SJCRH30 (cell line): ENCODE measurements at regions not wholly inside any gene's neighbourhood (a gene's known extent, or its start where the extent isn't known, plus 50 kb on each side); places are given as distances from the start of the nearest gene placed in this dataset.

Experiments
- DNase-seq, 2 experiments: peaks; one replicate each; pipeline ENCODE4 v3.0.0-alpha.2; 2015 to 2020
- H3K27ac ChIP-seq: fragments of 250-450 bp; sonication (Bioruptor Pico); 2 replicates; pipeline ENCODE4 v1.5.1; 2020; ENCODE audit warnings: mild to moderate bottlenecking, moderate library complexity
- H3K27me3 ChIP-seq: fragments of 250-450 bp; sonication (Bioruptor Pico); 2 replicates; pipeline ENCODE4 v1.5.1; 2020; ENCODE audit warnings: mild to moderate bottlenecking, moderate library complexity
- H3K36me3 ChIP-seq: fragments of 250-450 bp; sonication (Bioruptor Pico); 2 replicates; pipeline ENCODE4 v1.5.1; 2020; ENCODE audit warnings: mild to moderate bottlenecking, moderate library complexity
- H3K4me1 ChIP-seq: fragments of 250-450 bp; sonication (Bioruptor Pico); 2 replicates; pipeline ENCODE4 v1.5.1; 2020; ENCODE audit warnings: mild to moderate bottlenecking, moderate library complexity
- H3K4me3 ChIP-seq: fragments of 250-450 bp; sonication (Bioruptor Pico); 2 replicates; pipeline ENCODE4 v1.5.1; 2020; ENCODE audit warnings: mild to moderate bottlenecking, moderate library complexity
- H3K9me3 ChIP-seq: fragments of 250-450 bp; sonication (Bioruptor Pico); replicated peaks from 2 replicates; pipeline ENCODE4 v1.5.1; 2020; ENCODE audit warnings: mild to moderate bottlenecking, moderate library complexity

DNA sequence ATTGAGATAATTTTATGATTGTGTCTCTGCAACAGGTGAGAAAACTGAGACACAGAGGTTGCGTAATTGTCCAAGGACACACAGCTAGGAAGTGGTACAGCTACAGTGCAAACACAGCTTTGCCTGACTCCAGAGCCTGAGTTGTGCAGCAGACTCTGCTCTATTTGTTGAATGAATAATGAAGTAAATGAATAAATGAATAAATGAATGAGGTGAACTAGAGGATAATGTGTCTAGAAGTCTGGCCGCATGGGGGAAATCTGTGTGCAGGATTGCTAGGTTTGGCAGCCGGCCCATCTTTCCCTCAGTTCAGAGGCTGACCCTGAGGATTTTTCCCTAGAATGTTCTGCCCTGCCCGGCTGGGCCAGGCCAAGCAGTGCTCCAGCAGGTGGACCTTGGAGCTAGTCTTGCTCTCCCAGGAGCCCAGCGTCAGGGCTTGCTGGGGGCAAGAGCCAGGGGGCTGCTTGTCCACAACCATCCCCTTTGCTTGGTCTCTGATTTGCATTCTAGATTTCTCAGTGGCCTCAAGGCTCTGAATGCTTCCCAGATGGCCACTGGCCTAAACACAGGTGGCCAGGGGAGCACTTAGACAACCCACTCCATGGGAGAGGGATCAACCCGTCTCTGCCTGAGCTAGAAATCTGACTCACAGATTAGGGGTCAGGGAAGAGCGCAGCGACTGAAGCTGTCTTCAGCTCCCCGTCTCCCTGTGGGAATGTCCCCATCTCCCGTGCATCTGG lies 225.2 kb downstream of the C12orf75 start:
- Histone ChIP-seq H3K27me3 (no peaks in the 10 kb centered on the region), H3K27ac (no peak overlapping the region), H3K9me3 (no peaks in the 10 kb centered on the region), H3K4me3 (no peak overlapping the region), H3K4me1 (no peaks in the 10 kb centered on the region), H3K36me3 (no peaks in the 10 kb centered on the region)
- no peak for DNase-seq

DNA sequence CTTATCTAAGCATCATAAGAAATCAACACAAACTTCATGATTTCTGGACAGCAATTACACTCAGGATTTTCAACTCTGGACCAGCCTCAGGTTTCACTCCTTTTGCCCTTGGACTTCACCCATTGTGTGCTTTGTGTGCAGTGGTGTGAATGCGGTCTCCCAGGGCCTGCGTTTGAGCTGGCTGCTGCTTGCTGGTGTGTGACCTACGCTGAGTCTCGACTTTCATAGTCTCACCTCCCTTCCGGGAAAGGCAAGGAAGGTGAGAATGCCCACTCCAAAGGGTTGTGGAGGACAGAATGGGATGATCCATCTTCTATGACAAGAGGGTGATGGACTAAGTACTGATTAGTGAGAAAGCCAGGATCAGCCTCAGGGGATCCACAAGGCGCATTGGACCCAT lies 228.8 kb downstream of the C12orf75 start:
- H3K4me3 ChIP-seq = no peak overlapping the region
- DNase-seq = no peak
- H3K27ac ChIP-seq = no peak overlapping the region
- no peaks in the 10 kb centered on the region for H3K9me3 ChIP-seq
- peaks cover 12% of the 10 kb centered on the region for H3K4me1 ChIP-seq
- no peaks in the 10 kb centered on the region for H3K36me3 ChIP-seq
- H3K27me3 ChIP-seq = no peaks in the 10 kb centered on the region

DNA sequence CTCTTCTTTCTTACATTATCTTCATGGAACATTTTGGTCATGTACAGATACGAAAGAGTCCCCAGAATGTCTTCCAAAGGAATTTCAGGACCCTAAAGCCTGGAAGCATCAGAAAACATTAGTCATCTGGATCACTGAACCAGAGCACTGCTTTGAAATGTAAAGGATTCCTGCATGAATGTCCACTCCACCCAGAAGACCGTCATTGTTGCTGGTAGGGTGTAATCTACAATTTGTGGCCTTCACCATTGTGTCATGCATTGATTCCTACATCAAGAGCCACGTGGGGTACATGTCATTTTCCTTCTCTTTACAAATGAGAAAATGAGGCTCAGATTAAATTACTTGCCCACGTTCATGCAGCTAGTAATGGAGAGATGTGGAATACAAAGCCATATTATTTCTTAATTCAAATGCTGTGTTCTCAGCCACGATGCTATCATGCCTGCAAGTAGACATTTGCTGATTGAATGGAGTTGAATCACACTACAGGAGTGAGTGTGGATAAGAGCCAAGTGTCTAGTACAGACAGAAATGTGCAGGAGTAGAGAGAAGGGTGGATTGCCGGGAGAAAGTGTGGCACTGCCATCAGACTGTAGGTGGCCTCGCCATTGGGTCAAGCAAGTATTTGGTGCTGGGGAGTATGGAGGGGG lies 231.2 kb downstream of the C12orf75 start:
- no peak for DNase-seq
- H3K27ac ChIP-seq = peak overlapping the region; percentile 78
- peaks cover 12% of the 10 kb centered on the region for H3K4me1 ChIP-seq
- no peaks in the 10 kb centered on the region for H3K9me3 ChIP-seq
- peak overlapping the region; percentile 56 for H3K4me3 ChIP-seq
- no peaks in the 10 kb centered on the region for H3K27me3 ChIP-seq
- H3K36me3 ChIP-seq = no peaks in the 10 kb centered on the region

DNA sequence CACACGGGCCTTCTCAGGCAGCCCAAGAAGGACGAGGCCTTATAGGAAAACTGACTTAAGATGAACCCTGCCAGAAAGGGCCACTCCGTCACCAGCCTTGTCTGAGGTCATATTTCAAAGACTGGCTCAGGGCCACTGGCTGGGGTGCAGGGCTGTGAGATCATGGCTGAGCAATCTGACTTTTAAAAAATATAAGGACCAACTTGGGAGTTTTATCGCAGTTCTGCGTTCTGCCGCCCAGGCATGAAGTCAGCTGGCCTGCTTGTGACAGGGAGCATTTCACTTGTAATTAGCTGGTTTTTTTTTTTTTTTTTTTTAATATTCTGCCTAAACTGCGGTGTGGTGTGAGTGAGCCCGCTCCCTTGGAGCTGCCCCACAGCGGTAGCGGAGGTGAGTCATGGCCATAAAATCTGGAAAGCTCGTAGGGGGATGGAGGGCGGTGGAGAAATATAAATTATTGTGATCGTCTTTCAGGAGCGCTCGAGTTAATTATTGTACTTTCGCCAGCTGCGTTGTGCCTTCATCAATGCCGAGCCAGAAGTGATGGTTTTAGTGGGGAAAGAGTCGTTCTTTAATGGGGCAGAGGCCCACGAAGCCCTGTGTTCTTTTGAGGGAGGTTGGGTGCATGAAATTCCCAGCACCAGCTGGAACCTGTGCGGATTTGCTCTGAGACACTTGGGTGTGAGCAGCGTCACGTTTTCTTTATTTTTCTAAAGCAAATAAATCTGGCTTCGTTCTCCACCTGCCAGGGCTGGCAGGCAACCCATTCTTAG lies 231.9 kb downstream of the C12orf75 start:
- peak overlapping the region; percentile 78 for H3K27ac ChIP-seq
- no peaks in the 10 kb centered on the region for H3K9me3 ChIP-seq
- peak; percentile 59 to 76 for DNase-seq

DNA sequence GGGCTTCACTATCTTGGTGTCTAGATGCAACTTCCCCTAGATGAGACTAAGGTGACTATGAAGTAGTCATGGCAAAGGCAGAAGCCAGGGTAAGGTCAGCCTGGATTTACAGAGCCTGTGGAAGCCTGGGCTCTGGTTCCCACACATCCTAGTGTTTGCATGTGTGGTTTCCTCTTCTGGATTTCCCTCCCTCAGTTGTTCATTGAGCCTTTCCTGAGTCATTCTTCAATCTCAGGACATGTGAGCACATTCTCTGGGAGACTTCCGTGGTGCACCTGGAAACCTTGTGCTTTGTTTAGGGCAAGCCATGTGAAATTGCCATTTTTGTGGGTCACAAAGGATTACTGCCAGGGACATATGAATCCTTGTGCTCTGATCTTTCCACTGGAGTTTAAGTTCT lies 236.6 kb downstream of the C12orf75 start:
- Histone ChIP-seq H3K4me1 (peaks cover 4% of the 10 kb centered on the region), H3K4me3 (no peak overlapping the region), H3K9me3 (no peaks in the 10 kb centered on the region), H3K27me3 (no peaks in the 10 kb centered on the region), H3K27ac (no peak overlapping the region), H3K36me3 (no peaks in the 10 kb centered on the region)
- DNase-seq = no peak

More for the DNA sequence above, 231.9 kb downstream of the C12orf75 start:
- Histone ChIP-seq H3K27me3 (no peaks in the 10 kb centered on the region), H3K4me3 (peak overlapping the region; percentile 56), H3K36me3 (no peaks in the 10 kb centered on the region), H3K4me1 (peaks cover 12% of the 10 kb centered on the region)

DNA sequence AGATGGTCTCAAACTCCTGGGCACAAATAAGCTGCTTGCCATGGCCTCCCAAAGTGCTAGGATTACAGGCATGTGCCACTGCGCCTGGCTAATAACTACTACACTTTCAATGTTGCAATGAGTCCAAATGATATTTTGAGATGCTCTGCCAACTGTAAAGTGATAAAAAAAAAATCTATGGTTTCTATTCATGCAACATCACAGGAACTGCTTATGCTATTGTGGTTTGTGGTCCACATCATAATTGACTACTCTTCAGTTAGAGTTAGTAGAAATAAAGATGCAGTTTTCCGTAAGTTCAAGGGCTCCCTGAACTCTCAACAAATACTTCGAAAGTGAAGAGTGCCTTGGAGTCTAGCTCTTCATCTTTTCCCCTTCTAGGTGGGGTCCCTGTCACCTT lies 239.4 kb downstream of the C12orf75 start:
- Histone ChIP-seq H3K36me3 (no peaks in the 10 kb centered on the region), H3K4me1 (no peaks in the 10 kb centered on the region), H3K4me3 (no peak overlapping the region), H3K27ac (no peak overlapping the region), H3K9me3 (no peaks in the 10 kb centered on the region), H3K27me3 (no peaks in the 10 kb centered on the region)
- DNase-seq = no peak

DNA sequence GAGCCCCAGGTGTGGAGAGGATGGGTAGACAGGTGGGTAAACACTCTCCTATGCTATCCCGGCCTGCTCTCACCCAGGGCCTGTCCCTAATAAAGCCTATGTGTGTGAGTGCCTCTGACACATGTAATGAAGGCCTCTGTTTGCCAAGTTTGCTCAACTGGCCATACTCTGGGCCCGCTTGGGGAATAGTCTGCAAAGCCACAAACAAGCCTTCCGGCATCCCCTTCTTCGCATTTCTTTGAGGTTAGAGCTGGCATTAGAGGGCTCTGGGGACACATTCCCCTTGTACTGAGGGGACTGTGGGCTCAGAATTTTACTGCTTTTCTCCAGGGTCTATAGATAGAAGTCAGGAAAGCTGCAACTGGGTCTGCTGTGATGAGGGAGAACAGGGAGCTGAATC lies 240.5 kb downstream of the C12orf75 start:
- Histone ChIP-seq H3K27me3 (no peaks in the 10 kb centered on the region), H3K4me3 (no peak overlapping the region), H3K9me3 (no peaks in the 10 kb centered on the region), H3K27ac (no peak overlapping the region), H3K4me1 (no peaks in the 10 kb centered on the region), H3K36me3 (no peaks in the 10 kb centered on the region)
- no peak for DNase-seq

DNA sequence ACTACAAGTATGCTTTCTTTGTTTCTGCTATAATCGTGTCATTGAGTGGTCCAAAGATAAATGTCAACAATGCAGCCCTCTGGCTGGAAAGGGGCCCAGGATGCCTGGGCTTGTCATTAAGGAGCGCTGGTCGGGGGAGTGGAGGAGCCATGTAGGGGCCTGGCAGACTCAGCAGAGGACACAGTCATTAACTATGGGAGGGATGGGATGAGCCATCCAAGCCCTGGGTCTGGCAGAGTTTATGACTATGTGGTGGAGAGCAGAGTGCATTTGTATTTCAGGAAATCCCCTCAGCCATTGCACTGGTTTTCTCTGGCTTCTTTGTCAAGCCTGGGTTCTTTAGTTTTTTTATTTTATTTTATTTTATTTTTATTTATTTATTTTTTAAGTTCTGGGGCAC lies 243.1 kb downstream of the C12orf75 start:
- no peak for DNase-seq

DNA sequence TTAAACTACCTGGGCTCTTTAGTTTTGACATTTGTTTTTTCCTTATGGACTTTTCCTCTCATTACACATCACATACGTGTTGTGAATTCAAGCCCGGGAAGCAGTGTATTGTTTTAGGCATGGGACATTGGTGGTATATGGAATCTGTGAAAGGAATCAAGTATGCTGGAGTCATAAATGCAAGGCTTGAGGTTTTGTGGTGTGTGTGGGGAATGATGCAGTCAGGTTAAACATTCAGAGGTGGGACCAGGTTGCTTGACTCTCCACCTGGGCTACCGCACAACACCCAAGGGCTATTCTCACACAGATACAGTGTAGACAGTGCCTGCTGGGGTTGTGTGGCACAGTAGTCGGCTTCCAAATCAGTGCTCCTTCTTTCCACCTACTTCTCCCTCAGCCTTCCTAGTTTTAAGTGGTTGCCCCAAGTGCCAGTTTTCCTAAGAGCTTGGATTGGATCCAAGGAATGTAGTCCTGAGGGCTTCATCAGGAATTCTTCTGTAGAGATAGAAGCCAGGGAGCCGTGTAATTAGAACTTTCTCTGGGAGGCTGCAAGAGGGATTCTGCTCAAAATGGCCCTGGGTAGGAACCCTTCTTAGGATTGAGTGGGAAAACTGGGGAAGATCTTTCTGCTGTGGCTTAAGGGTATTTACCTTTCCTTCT lies 243.7 kb downstream of the C12orf75 start:
- no peaks in the 10 kb centered on the region for H3K4me1 ChIP-seq
- H3K9me3 ChIP-seq = no peaks in the 10 kb centered on the region
- H3K4me3 ChIP-seq = no peak overlapping the region
- no peak overlapping the region for H3K27ac ChIP-seq
- no peaks in the 10 kb centered on the region for H3K27me3 ChIP-seq
- H3K36me3 ChIP-seq = no peaks in the 10 kb centered on the region
- peak in 1 of 2 experiments; percentile 4 for DNase-seq

More for the DNA sequence above, 243.1 kb downstream of the C12orf75 start:
- H3K4me3 ChIP-seq = no peak overlapping the region
- H3K9me3 ChIP-seq = no peaks in the 10 kb centered on the region
- no peaks in the 10 kb centered on the region for H3K27me3 ChIP-seq
- H3K27ac ChIP-seq = no peak overlapping the region
- no peaks in the 10 kb centered on the region for H3K36me3 ChIP-seq
- no peaks in the 10 kb centered on the region for H3K4me1 ChIP-seq

DNA sequence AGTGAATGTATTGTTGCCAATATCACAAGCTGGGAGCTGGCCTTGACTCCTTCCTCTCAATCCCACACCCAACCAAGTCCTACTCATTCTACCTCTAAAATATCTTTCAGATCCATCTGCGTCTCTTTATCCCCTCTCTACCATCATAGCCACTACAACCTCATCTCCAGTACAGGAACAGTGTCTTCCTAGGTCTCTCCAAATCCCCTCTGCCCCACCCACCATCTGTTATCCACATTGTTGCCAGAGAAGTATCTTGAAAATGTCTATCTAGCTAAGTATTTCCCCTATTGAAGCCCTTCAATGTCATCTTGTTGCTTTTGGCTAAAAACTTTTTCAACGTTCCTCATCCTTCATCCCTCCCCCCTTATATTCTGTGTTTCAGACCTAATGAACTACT lies 244.7 kb downstream of the C12orf75 start:
- Histone ChIP-seq H3K27ac (no peak overlapping the region), H3K36me3 (no peaks in the 10 kb centered on the region), H3K27me3 (no peaks in the 10 kb centered on the region), H3K4me1 (no peaks in the 10 kb centered on the region), H3K4me3 (no peak overlapping the region), H3K9me3 (no peaks in the 10 kb centered on the region)
- no peak for DNase-seq

DNA sequence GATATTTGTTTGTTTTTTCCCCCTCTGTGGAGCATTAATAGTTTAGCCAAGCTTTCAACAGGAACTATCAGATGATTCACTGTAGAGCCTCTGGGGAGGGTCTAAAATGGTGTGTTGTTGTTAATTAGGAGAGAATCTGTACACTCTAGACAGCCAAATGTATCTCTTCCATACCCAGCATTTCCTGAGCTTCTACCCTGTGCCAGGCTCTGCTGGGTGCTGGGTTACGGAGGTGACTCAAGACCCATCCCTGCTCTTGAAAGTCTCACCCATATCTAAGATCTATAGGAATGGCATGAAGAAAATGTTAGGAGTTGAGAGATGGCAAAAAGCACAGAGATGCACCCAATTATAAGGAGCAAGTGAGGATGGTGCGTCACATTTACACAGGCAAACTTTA lies 245.8 kb downstream of the C12orf75 start:
- Histone ChIP-seq H3K27ac (no peak overlapping the region), H3K4me3 (no peak overlapping the region)

DNA sequence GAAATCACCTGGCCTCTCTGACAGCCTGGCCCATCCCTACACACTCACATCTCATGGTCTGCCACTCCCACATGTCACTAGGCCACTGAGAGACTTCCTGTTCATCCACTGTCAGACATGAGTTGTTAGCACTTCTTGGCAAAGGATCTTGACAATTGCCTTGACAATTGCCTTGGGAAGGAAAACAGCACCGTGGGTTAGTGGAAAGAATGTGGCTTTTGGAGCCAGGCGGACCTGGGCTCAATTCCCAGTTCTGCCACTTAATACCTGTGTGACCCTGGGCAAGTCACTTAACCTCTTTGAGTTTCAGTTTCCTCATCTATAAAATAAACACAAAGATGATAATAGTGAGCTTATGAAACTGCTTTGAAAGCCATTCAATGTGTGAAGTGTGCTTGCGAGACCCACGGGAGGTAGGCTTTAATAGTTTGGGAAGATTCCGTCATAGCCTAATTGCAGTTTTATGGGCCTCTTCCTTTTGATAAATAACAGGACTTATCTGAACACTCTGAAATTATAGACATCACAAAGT lies 250.4 kb downstream of the C12orf75 start:
- no peaks in the 10 kb centered on the region for H3K9me3 ChIP-seq
- H3K4me1 ChIP-seq = no peaks in the 10 kb centered on the region
- H3K27ac ChIP-seq = no peak overlapping the region
- H3K27me3 ChIP-seq = no peaks in the 10 kb centered on the region
- H3K4me3 ChIP-seq = no peak overlapping the region
- H3K36me3 ChIP-seq = no peaks in the 10 kb centered on the region
- no peak for DNase-seq

More for the DNA sequence above, 245.8 kb downstream of the C12orf75 start:
- Histone ChIP-seq H3K9me3 (no peaks in the 10 kb centered on the region), H3K4me1 (no peaks in the 10 kb centered on the region), H3K27me3 (no peaks in the 10 kb centered on the region), H3K36me3 (no peaks in the 10 kb centered on the region)
- no peak for DNase-seq

DNA sequence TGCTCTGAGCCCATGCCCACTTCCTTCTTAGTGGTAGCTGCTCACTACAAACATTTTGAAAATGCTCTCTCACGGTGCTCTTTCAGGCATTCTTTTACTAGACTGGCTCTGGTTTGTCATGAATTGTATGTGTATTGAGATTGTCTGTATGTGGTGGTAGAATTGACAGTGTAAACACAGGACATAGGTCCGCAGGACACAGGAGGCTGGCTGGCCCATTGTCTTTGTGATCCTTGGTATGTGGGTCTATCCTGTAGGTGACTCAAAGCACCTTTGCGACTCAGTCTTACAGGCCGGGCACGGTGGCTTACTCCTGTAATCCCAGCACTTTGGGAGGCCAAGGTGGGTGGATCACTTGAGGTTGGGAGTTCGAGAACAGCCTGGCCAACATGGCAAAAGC lies 250.9 kb downstream of the C12orf75 start:
- H3K27me3 ChIP-seq = no peaks in the 10 kb centered on the region
- no peak overlapping the region for H3K27ac ChIP-seq
- no peak for DNase-seq
- H3K4me1 ChIP-seq = no peaks in the 10 kb centered on the region
- H3K36me3 ChIP-seq = no peaks in the 10 kb centered on the region
- H3K9me3 ChIP-seq = no peaks in the 10 kb centered on the region
- H3K4me3 ChIP-seq = no peak overlapping the region

DNA sequence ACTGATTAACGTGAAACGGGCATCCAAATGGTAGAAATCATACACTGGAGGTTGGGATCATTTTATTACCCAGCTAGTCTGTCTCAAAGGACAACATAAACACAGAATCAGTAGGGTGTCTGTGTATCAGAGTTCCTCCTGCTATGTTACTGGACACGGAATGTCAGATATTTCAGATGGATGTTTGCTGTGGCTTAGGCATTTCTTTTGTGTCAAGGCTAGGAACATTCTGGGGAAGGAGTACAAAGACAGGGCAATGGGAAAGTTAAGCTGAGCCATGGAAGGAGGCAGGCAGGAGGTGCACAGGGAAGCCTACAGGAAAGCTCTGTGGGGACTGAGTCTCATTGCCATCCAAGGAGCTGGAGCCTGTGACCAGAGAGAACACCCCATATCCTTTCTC lies 254.6 kb downstream of the C12orf75 start:
- no peak for DNase-seq
- H3K4me3 ChIP-seq = no peak overlapping the region
- no peaks in the 10 kb centered on the region for H3K36me3 ChIP-seq
- no peaks in the 10 kb centered on the region for H3K9me3 ChIP-seq
- no peaks in the 10 kb centered on the region for H3K27me3 ChIP-seq
- H3K4me1 ChIP-seq = no peaks in the 10 kb centered on the region
- H3K27ac ChIP-seq = no peak overlapping the region

DNA sequence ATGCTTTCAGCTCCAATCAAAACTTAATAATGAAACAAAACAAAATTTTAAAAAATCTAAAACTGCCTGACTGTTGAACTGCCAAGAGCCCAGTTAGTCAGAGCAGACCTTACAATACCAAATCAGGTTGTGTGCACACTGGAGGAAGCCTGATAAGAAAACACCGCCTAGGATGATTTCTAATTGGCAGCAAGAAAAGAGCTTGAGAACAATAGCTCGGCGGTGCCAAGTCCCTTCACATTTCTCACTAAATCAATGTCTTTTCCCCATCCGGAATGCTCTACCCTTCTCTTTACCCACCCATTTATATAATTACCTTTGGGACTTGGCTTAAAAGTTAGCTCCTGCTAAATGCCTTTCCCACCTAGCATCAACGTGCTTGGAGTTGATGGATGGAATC lies 256.7 kb downstream of the C12orf75 start:
- DNase-seq = no peak
- Histone ChIP-seq H3K4me3 (no peak overlapping the region), H3K27me3 (no peaks in the 10 kb centered on the region), H3K27ac (no peak overlapping the region), H3K4me1 (no peaks in the 10 kb centered on the region), H3K9me3 (no peaks in the 10 kb centered on the region), H3K36me3 (no peaks in the 10 kb centered on the region)
